ENCODE measurements at regions not wholly inside any gene's neighbourhood (a gene's known extent, or its start where the extent isn't known, plus 50 kb on each side); places are given as distances from the start of the nearest gene placed in this dataset.

- TF ChIP-seq EZH2 (IDR thresholded peaks at IDR 0.05), result no peak
- TF ChIP-seq POLR2AphosphoS5 (IDR thresholded peaks at IDR 0.05; ENCODE audit: borderline replicate concordance, low read depth, low read length), result no peak
- no peak for TF ChIP-seq FOXP2 (optimal IDR thresholded peaks at IDR 0.05; ENCODE audit: control extremely low read depth, extremely low read length, insufficient read depth)
These were observed 378.7 kb upstream of the KITLG start for GRCh38 chr12:88958946-88959345.

Measured in SK-N-MC (cell line).